OCI-LY3 (cell line): ENCODE measurements at regions not wholly inside any gene's neighbourhood (a gene's known extent, or its start where the extent isn't known, plus 50 kb on each side); places are given as distances from the start of the nearest gene placed in this dataset.
"Not testable (repeated sequence)": the region's sequence is repeated elsewhere in the genome, so short reads cannot be mapped to it uniquely, and the experiment has no call there.

Experiments used
- H2AFZ ChIP-seq: fragments of 200-600, 300-600 bp; shearing (Covaris generic); 2 replicates; pipeline ENCODE4 v1.6.0; 2014; ENCODE audit warnings: antibody characterized with exemption, low read depth, low read length
- H3K27ac ChIP-seq: fragments of 200-600, 300-600 bp; sonication (generic); 2 replicates; pipeline ENCODE4 v1.5.1; 2014; ENCODE audit warnings: mild to moderate bottlenecking, low read length, moderate library complexity, mixed read lengths
- H3K27me3 ChIP-seq: fragments of 200-600, 300-600 bp; sonication (generic); 2 replicates; pipeline ENCODE4 v1.6.1; 2014; ENCODE audit warnings: low read depth, low read length, mixed read lengths
- H3K36me3 ChIP-seq: fragments of 200-600, 300-600 bp; sonication (generic); replicated peaks from 2 replicates; pipeline ENCODE3; 2014; ENCODE audit warnings: low read depth, low read length, mixed read lengths
- H3K4me1 ChIP-seq: fragments of 300-600, 200-600 bp; sonication (generic); 2 replicates; pipeline ENCODE4 v1.6.1; 2014; ENCODE audit warnings: low read length, mixed read lengths
- H3K4me2 ChIP-seq: fragments of 200-600, 300-600 bp; sonication (generic); 2 replicates; pipeline ENCODE4 v1.6.1; 2014; ENCODE audit warnings: low read length, mixed read lengths
- H3K4me3 ChIP-seq: fragments of 300-600, 200-600 bp; sonication (generic); 2 replicates; pipeline ENCODE4 v1.5.1; 2014; ENCODE audit warnings: antibody characterized with exemption, mild to moderate bottlenecking, low read length, moderate library complexity
- H3K79me2 ChIP-seq: fragments of 300-600, 200-600 bp; shearing (Covaris generic); 2 replicates; pipeline ENCODE4 v1.6.1; 2014; ENCODE audit warnings: mild to moderate bottlenecking, low read length, mixed read lengths
- H3K9ac ChIP-seq: fragments of 300-600, 200-600 bp; shearing (Covaris generic); 2 replicates; pipeline ENCODE4 v1.6.0; 2014; ENCODE audit warnings: mild to moderate bottlenecking, low read length, moderate library complexity
- H3K9me3 ChIP-seq: fragments of 200-600, 300-600 bp; shearing (Covaris generic); 2 replicates; pipeline ENCODE4 v1.6.1; 2014; ENCODE audit warnings: low read length, mixed read lengths; ENCODE audit not compliant: insufficient read depth
- H4K20me1 ChIP-seq: fragments of 200-600, 300-600 bp; sonication (generic); 2 replicates; pipeline ENCODE4 v1.6.1; 2016; ENCODE audit warnings: low read length, mixed read lengths; ENCODE audit not compliant: insufficient read depth
- EZH2phosphoT487 ChIP-seq: fragments of 200-600 bp; shearing (Covaris generic); IDR thresholded peaks from 2 replicates; pipeline ENCODE4 v1.6.1; 2018; ENCODE audit warnings: antibody characterized with exemption, mixed run types, low read depth
- TF ChIP-seq, protein P1 (sequence below): fragments of 200-600, 300-600 bp; sonication (generic); IDR thresholded peaks from 2 replicates; pipeline ENCODE4 v1.5.1; 2014; ENCODE audit warnings: antibody characterized with exemption, low read length, low read depth

- H3K9me3 ChIP-seq: no peaks in the 10 kb centered on the region
- H3K4me2 ChIP-seq: no peak overlapping the region
- H3K9ac ChIP-seq: no peak overlapping the region
- no peak for TF ChIP-seq EZH2phosphoT487
- TF ChIP-seq, protein P1, sequence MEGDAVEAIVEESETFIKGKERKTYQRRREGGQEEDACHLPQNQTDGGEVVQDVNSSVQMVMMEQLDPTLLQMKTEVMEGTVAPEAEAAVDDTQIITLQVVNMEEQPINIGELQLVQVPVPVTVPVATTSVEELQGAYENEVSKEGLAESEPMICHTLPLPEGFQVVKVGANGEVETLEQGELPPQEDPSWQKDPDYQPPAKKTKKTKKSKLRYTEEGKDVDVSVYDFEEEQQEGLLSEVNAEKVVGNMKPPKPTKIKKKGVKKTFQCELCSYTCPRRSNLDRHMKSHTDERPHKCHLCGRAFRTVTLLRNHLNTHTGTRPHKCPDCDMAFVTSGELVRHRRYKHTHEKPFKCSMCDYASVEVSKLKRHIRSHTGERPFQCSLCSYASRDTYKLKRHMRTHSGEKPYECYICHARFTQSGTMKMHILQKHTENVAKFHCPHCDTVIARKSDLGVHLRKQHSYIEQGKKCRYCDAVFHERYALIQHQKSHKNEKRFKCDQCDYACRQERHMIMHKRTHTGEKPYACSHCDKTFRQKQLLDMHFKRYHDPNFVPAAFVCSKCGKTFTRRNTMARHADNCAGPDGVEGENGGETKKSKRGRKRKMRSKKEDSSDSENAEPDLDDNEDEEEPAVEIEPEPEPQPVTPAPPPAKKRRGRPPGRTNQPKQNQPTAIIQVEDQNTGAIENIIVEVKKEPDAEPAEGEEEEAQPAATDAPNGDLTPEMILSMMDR: no peak
- no peak overlapping the region for H3K4me3 ChIP-seq
- no peaks in the 10 kb centered on the region for H3K79me2 ChIP-seq
- no peaks in the 10 kb centered on the region for H3K36me3 ChIP-seq
- no peak overlapping the region for H2AFZ ChIP-seq
- no peak overlapping the region for H3K27ac ChIP-seq
- H4K20me1 ChIP-seq: no peaks in the 10 kb centered on the region
- H3K4me1 ChIP-seq: no peaks in the 10 kb centered on the region
- H3K27me3 ChIP-seq: no peaks in the 10 kb centered on the region
These were observed 1484.5 kb upstream of the TENM4 start for GRCh38 chr11:80925321-80925720.

- H3K4me2 ChIP-seq, H3K36me3 ChIP-seq, H3K79me2 ChIP-seq, H4K20me1 ChIP-seq, H2AFZ ChIP-seq, H3K27ac ChIP-seq, H3K4me1 ChIP-seq, H3K9ac ChIP-seq, H3K4me3 ChIP-seq, H3K27me3 ChIP-seq, H3K9me3 ChIP-seq: not testable (repeated sequence)
These were observed 1480.5 kb upstream of the TENM4 start for GRCh38 chr11:80921310-80921709.

GRCh38 chr11:80916173-80916798, 1475.5 kb upstream of the TENM4 start:
- TF ChIP-seq EZH2phosphoT487: no peak
- Histone ChIP-seq H3K4me3 (no peak overlapping the region), H3K27ac (no peak overlapping the region), H3K9me3 (no peaks in the 10 kb centered on the region), H3K9ac (no peak overlapping the region), H3K27me3 (no peaks in the 10 kb centered on the region), H3K36me3 (no peaks in the 10 kb centered on the region), H3K79me2 (no peaks in the 10 kb centered on the region), H4K20me1 (no peaks in the 10 kb centered on the region), H2AFZ (no peak overlapping the region), H3K4me1 (no peaks in the 10 kb centered on the region), H3K4me2 (no peak overlapping the region)

DNA sequence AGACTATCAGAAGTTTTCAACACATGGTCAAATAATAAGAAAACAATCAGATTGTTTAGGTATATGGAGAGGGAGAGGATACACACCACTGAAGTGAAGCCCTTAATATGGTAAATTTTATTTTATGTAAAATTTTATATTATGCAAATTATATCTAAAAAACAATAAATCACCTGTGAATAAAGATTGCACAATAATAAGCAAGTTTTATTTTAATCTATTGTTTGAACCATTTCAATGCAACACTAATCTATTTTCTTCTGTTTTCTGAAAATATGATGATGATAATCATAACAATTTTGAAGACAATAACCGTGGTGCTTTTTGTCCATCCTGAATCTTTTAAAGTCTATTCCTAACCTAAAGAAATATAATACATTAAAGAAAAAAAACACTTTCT, 1473.5 kb upstream of the TENM4 start:
- H3K9me3 ChIP-seq: no peaks in the 10 kb centered on the region
- no peak overlapping the region for H3K4me2 ChIP-seq
- no peak overlapping the region for H3K9ac ChIP-seq
- TF ChIP-seq, protein P1: no peak
- TF ChIP-seq EZH2phosphoT487: no peak
- no peak overlapping the region for H3K4me3 ChIP-seq
- no peaks in the 10 kb centered on the region for H4K20me1 ChIP-seq
- H3K27me3 ChIP-seq: no peaks in the 10 kb centered on the region
- no peak overlapping the region for H2AFZ ChIP-seq
- no peaks in the 10 kb centered on the region for H3K79me2 ChIP-seq
- H3K36me3 ChIP-seq: no peaks in the 10 kb centered on the region
- no peaks in the 10 kb centered on the region for H3K4me1 ChIP-seq
- no peak overlapping the region for H3K27ac ChIP-seq

- Histone ChIP-seq H3K4me3 (no peak overlapping the region), H3K79me2 (no peaks in the 10 kb centered on the region), H3K9me3 (no peaks in the 10 kb centered on the region), H3K9ac (no peak overlapping the region), H3K36me3 (no peaks in the 10 kb centered on the region), H3K4me1 (no peaks in the 10 kb centered on the region), H3K4me2 (no peak overlapping the region), H4K20me1 (no peaks in the 10 kb centered on the region), H2AFZ (no peak overlapping the region), H3K27me3 (no peaks in the 10 kb centered on the region), H3K27ac (no peak overlapping the region)
- TF ChIP-seq, protein P1: no peak
- TF ChIP-seq EZH2phosphoT487: no peak
These were observed 1470.8 kb upstream of the TENM4 start for GRCh38 chr11:80911666-80912065.
